NAMALWA (cell line): ENCODE measurements at regions not wholly inside any gene's neighbourhood (a gene's known extent, or its start where the extent isn't known, plus 50 kb on each side); places are given as distances from the start of the nearest gene placed in this dataset.
"Not testable (repeated sequence)": the region's sequence is repeated elsewhere in the genome, so short reads cannot be mapped to it uniquely, and the experiment has no call there.

ENCODE experiments used
- DNase-seq: peaks from one replicate; pipeline ENCODE4 v3.0.0-alpha.2; 2015; ENCODE audit warnings: low spot score

- no peak for DNase-seq
Observed at GRCh38 chr18:67007085-67007484, 403.2 kb upstream of the CDH19 start.

GRCh38 chr18:67001052-67001451, 397.2 kb upstream of the CDH19 start:
- no peak for DNase-seq

- no peak for DNase-seq
Observed at GRCh38 chr18:66999003-66999402, 395.1 kb upstream of the CDH19 start.

GRCh38 chr18:66995270-66995669, 391.4 kb upstream of the CDH19 start:
- DNase-seq = no peak

- DNase-seq = no peak
Observed at GRCh38 chr18:66994790-66995189, 390.9 kb upstream of the CDH19 start.

- DNase-seq = no peak
Observed at GRCh38 chr18:66993492-66993891, 389.6 kb upstream of the CDH19 start.

GRCh38 chr18:66990909-66991308, 387.0 kb upstream of the CDH19 start:
- no peak for DNase-seq

- no peak for DNase-seq
Observed at GRCh38 chr18:66979009-66979408, 375.1 kb upstream of the CDH19 start.

- no peak for DNase-seq
Observed at GRCh38 chr18:66972681-66973080, 368.8 kb upstream of the CDH19 start.

- no peak for DNase-seq
Observed at GRCh38 chr18:66971960-66972359, 368.1 kb upstream of the CDH19 start.

GRCh38 chr18:66966171-66966570, 362.3 kb upstream of the CDH19 start:
- no peak for DNase-seq

GRCh38 chr18:66958309-66958708, 354.4 kb upstream of the CDH19 start:
- DNase-seq = no peak

- DNase-seq = no peak
Observed at GRCh38 chr18:66951750-66952149, 347.9 kb upstream of the CDH19 start.

GRCh38 chr18:66949419-66949818, 345.5 kb upstream of the CDH19 start:
- DNase-seq = no peak

- DNase-seq = no peak
Observed at GRCh38 chr18:66937546-66937945, 333.7 kb upstream of the CDH19 start.

- no peak for DNase-seq
Observed at GRCh38 chr18:66931010-66931409, 327.1 kb upstream of the CDH19 start.

- DNase-seq = no peak
Observed at GRCh38 chr18:66916834-66917233, 312.9 kb upstream of the CDH19 start.

- no peak for DNase-seq
Observed at GRCh38 chr18:66900837-66901236, 296.9 kb upstream of the CDH19 start.

- DNase-seq = no peak
Observed at GRCh38 chr18:66895631-66896030, 291.7 kb upstream of the CDH19 start.

GRCh38 chr18:66894851-66895250, 291.0 kb upstream of the CDH19 start:
- DNase-seq = no peak

GRCh38 chr18:66892388-66892787, 288.5 kb upstream of the CDH19 start:
- DNase-seq = not testable (repeated sequence)

- DNase-seq = no peak
Observed at GRCh38 chr18:66874812-66875474, 271.1 kb upstream of the CDH19 start.

GRCh38 chr18:66874375-66874774, 270.5 kb upstream of the CDH19 start:
- no peak for DNase-seq

- no peak for DNase-seq
Observed at GRCh38 chr18:66873899-66874298, 270.0 kb upstream of the CDH19 start.

GRCh38 chr18:66872277-66872676, 268.4 kb upstream of the CDH19 start:
- peak; percentile 32 for DNase-seq
